ENCODE measurements at regions not wholly inside any gene's neighbourhood (a gene's known extent, or its start where the extent isn't known, plus 50 kb on each side); places are given as distances from the start of the nearest gene placed in this dataset.

GRCh38 chr13:30053939-30054338, 203.5 kb upstream of the UBL3 start:
- TF ChIP-seq CTCF (IDR thresholded peaks at IDR 0.05; ENCODE audit: borderline replicate concordance, extremely low read depth, low read length, poor library complexity, severe bottlenecking) (no peak), EZH2 (IDR thresholded peaks at IDR 0.05; ENCODE audit: borderline replicate concordance, low read depth, low read length, severe bottlenecking) (no peak)
